DMS 273 (cell line): ENCODE measurements at regions not wholly inside any gene's neighbourhood (a gene's known extent, or its start where the extent isn't known, plus 50 kb on each side); places are given as distances from the start of the nearest gene placed in this dataset.
"Not testable (repeated sequence)": the region's sequence is repeated elsewhere in the genome, so short reads cannot be mapped to it uniquely, and the experiment has no call there.

Source experiments
- DNase-seq: peaks from one replicate; lab custom pipeline; 2025; ENCODE audit not compliant: unreplicated experiment; lab: John Stamatoyannopoulos, UW

DNA sequence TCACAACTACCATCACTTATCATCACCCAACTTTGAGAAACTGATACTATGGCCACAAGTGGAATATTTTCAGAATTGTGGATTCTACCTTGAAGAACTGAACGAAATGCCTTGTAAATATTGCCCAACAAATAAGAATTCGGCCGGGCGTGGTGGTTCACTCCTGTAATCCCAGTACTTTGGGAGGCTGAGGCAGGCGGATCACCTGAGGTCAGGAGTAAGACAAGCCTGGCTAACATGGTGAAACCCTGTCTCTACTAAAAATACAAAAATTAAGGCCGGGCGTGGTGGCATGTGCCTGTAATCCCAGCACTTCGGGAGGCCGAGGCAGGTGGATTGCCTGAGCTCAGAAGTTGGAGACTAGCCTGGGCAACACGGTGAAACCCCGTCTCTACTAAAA lies 862.7 kb downstream of the ZPLD1 start:
- not testable (repeated sequence) for DNase-seq

DNA sequence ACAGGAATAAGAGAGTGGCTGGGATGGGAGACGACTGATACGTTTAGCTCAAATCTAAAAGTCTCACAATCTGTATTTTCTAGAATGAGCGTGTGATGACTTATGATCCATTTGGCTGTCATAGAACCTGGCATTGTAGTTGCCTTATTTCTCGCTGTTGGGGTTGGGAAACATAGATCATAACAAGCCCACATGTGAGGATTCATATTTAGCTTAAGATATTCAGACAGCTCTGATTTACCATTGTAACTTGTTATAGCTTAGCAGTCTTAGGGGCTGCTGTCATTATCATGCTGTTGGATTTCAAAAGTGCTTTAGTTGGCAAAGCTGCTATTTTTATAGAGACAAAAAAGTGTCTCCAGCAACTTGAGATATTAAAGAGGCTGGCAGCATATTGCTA lies 871.3 kb downstream of the ZPLD1 start:
- DNase-seq, result no peak

DNA sequence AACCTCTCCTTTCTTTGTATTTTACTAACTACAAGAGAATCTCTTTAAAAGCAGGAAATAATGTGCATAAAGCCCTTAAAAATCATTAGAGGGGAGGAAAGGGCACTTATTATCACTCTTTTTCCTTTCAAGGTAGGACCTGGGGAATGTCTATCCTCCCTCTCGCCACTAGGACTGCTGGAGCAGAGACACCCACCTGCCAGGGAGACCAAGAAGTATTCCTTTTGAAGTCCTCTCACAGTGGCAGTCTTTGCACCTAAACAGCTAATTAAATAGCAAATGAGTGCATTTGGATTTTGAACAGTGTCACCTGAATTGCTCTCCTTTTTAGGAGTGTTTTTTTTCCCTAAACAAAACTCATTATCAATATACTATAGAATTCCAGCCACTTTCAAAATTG lies 874.1 kb downstream of the ZPLD1 start:
- no peak for DNase-seq

DNA sequence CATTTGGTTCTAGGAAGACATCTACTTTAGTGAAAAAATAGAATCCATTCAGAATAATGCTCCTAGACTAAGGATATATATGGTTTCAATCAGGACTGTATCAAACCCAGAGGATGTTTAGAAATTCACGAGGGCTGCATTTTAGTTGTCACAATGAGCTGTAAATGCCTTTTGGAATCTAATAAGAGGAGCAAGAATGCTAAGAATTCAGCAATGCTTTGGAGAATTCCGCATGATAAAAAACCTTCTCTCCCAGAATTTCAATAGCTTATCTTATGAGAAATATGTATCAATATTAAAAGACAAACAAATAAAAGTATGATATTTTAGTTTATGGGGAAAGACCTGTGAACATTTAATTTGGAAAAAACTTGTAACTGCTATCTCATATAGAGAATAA lies 885.1 kb downstream of the ZPLD1 start:
- no peak for DNase-seq

DNA sequence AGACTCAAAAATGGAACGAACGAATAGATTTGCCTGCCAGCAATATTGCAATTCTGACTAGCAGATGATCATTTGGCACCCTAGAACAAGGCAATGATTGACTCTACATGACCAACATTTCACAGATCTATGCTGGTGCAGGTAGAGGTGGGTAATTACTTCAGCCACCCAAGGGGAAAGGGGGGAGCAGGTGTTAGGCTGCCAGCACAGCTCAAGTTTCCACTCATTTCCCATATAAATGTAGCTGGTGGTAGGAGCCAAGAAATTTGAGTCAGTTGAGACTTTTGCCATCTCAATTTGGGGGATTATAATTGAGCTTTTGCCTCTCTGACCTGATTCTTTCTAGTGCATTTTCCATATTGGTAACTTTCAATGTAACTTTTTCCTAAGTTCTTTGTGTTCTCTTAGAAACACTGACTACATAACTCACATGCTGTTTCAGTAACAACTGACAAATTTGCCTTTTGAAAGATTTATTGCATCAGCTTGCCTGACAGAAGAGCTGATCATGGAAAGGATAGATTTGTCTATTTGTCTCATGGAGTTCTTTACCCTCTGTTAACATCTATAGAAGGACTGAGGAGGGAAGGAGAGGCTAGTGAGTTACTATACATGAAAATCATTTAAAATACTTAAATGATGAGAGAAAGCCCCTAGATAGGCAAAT lies 902.5 kb downstream of the ZPLD1 start:
- DNase-seq, result no peak

DNA sequence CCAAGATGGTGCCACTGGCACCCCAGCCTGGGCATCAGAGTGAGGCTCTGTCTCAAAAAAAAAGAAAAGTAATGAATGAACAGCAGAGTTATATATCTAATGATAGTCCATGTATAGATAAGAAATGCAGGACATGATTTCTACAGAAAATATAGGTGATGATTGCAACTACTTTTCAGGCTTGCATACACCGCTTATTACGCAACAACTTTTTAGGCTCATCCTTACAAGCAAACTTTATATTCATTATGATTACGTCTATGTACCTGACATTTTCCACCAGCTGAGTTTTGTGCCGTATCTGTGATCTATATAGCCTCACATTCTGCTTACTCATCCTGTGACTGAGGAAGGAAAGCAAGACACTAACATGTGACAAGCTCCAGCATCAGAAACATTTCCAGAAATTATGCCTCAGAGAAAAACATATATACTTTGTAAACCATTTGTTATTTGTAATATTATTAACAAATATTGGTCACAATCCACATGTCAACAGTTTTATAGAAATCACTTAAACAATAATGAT lies 906.3 kb downstream of the ZPLD1 start:
- no peak for DNase-seq

DNA sequence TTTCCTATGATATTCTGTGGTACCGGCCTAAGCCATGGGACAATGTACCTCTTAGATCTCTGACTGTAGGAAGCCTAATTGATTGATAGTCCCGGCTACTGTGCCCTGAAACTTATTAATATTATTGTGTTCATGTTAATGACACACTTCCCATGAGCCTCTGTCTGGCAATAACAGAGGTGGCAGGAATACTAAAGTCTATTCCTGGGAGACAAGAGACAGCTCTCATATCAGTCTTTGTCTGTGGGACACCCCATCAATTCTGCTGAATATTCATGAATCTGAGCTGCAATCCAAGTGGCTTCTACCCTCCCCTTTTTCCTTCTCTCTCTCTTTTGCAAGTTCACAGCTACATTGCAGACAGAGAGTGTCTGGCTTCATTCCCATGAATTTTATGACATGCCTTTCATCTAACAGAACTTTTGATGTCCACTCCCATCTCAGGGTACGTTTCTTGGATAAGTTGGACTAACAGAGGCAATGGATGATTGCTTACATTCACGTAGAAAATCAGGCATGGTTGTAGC lies 907.5 kb downstream of the ZPLD1 start:
- no peak for DNase-seq

DNA sequence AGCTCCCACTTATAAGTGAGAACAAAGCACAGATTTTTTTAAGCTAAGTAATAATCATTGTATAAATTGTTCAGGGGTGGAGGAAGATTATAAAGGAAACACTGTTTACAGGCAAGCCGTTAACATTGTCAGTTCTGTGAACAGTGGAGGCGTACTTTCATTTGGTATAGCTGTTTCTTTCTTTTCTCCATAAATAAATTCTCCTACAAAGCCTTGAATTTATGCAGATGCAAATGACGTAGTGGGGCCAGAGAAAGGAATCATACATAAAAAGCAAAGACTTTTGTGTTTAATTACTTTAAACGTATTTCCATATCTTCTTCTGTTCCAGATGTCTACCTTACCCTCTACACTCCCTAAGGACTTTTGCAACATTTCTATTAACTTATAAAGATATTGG lies 914.9 kb downstream of the ZPLD1 start:
- DNase-seq, result no peak

DNA sequence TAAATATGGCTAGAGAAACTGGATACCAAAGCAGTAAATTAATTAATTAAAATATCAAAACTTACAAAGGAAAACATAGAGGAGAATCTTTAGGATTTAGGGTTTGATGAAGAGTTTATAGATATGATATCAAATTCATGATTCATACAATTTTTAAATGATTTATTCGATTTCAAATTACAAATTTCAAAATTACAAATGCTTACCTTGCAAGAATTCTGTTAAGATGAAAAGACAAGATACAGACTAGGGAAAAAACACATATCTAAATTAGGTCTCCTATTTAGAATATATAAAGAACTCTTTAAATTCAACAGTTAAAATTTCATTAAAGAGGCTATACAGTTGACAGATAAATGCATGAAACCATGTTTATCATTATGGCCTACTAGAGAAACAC lies 930.7 kb downstream of the ZPLD1 start:
- no peak for DNase-seq

DNA sequence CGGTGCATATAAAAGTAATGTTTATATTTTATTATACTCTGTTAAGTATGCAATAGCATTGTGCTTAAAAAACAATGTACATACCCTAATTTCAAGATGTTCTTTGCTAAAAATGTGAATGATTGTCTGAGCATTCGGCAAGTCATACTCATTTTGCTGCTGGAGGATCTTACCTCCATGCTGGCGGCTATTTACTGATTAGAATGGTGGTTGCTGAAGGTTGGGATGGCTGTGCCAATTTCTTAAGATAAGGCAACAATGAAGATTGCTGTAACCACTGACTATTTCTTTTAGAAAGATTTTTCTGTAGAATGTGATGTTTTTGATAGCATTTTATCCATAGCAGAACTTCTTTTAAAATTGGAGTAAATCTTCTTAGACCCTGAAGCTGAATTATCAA lies 932.7 kb downstream of the ZPLD1 start:
- DNase-seq, result no peak

DNA sequence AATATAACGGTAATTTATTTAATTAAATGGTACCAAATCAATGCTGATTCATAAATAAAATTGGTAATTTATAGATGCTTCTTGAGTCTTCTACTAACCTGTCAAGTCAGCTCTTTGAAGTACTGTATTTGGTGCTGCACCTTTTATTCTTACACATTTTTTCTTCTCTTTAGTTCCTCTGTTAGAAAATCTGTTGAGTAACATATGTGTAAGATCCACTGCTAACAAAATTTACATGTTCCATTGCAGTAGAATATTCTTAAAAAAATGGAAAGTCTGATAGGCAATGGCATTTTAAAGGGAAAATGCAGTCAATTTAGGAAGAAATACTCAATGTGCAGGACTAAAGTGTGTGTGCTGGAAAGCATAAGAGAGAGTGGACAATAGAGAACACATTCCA lies 936.6 kb downstream of the ZPLD1 start:
- no peak for DNase-seq

DNA sequence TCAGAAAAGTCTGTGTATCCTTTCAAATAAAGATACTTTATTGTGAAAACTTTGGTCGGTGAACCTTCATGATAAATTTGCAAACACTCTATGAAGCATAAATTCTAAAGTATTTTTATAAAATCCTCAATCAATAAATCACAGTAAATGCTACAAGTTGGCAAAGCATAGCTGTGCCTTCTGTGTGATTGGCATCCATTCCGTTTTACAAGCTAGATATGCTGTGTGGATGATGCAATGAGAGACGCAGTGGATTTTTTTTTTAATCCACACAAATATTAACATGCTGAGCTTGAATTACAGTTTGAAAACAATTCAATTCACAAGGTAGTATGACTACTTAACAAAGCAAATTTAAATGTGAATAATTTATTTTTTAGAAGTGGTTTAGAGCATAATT lies 937.2 kb downstream of the ZPLD1 start:
- no peak for DNase-seq

DNA sequence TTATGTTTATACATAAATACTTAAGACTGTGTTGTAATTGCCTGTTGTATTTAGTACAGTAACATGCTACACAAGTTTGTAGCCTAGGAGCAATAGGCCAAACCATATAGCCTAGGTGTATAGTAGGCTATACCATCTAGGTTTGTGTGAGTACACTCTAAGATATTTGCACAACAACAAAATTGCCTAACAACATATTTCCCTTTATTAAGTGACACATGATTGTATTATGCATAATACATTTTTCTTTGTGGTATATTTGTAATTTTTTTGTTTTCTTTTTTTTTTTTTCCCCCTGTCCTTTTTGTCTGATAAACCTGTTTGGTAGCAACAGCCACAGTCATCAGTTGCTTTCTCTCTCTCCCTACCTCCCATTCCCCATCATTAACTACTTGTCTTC lies 945.6 kb downstream of the ZPLD1 start:
- no peak for DNase-seq

DNA sequence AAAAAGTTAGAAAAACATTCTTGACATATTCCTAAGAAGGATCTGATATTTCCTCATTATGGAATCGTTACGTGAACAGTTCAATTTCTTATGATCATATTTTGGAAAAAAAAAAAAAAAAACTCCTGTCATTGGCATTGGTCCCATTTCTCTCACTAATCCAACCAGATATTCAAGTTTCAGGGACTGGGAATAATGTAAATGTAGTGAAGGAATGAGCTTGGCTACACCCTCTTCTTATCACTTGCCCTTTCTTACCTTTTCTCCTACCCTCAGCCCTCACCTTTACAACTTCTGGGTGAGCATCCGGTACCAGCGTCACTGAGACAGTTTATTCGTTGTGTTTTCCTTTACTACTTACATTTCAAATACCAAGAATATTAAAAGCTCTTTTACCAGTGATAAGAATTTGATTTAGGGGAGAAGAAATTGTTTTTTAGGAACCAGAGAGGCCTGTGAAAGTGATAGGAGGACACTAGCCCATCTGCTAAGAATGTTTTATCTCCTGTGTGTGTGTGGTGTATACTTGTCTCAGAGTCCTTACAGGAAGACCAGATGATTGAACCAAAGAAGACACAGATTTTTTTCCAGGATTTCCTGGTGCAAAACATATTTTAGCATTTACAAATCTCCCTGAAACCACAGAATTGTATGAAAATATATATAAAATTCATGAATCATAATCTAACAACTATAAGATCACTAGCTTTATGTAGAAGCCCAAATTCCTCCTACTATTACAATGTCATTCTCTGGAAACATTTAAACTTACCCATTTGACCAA lies 946.7 kb downstream of the ZPLD1 start:
- DNase-seq, result no peak

DNA sequence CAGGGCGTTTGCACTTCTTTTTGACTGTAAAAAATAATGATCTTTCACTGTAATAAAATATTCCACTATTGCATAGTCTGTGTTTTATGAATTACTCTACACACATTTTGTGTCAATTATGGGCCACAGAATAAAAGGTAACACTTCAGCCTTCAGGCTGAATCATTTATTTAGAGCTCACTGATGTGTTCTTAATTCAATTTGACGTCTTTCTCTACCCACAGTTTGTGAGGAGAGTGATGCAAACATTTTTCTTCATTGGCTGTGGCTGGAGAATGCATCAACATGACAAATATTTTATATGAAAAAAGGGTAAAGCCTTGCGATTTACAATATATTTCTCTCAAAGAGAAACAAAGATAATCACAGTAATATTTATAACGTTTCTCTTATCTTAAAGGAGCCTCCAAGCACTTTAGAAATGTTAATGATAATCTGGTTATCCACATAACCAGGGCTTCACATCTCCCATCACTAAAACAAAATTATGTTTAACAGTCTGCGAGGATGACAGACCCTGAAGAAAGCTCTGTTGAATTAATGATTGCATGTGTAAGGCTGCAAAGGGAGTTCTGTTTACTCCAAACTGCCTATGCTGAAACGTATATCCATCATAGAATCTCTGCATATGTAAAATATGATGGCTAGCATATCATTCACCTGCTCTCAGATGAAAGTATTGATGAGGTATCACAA lies 951.3 kb downstream of the ZPLD1 start:
- DNase-seq, result no peak

DNA sequence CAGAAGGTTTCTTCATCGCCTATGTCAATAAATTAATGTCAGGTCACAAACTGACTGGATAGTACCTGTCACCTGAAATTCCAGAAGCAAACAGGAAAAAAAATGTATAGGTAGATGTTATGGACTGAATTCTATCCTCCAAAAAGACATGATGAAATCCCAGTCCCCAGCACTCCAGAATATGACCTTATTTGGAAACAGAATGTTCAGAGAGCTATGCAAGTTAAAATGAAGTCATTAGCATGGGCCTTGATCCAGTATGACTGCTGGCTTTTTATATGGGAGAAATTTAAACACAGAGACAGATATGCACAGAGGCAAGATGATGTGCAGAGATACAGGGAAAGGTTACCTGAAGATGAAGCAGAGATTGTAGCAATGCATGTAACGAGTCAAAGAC lies 953.4 kb downstream of the ZPLD1 start:
- DNase-seq, result no peak

DNA sequence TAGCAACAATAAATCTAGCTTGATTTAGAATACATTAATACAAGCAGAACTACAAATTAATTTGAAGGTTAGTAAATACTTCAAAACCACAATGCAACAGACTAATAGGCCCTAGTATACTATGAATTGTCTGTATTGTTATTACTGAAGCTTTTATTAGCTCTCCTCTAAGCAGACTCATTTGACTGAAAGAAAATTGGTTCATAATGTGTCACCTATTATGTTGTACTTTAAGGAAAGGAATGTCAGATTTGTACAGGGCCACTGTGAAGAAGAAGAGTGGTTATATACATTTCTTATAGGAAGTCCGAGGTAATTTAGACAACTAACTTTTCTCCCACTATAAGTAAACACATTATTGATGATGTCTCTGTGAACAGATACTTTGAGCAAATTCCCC lies 954.5 kb downstream of the ZPLD1 start:
- DNase-seq, result no peak

DNA sequence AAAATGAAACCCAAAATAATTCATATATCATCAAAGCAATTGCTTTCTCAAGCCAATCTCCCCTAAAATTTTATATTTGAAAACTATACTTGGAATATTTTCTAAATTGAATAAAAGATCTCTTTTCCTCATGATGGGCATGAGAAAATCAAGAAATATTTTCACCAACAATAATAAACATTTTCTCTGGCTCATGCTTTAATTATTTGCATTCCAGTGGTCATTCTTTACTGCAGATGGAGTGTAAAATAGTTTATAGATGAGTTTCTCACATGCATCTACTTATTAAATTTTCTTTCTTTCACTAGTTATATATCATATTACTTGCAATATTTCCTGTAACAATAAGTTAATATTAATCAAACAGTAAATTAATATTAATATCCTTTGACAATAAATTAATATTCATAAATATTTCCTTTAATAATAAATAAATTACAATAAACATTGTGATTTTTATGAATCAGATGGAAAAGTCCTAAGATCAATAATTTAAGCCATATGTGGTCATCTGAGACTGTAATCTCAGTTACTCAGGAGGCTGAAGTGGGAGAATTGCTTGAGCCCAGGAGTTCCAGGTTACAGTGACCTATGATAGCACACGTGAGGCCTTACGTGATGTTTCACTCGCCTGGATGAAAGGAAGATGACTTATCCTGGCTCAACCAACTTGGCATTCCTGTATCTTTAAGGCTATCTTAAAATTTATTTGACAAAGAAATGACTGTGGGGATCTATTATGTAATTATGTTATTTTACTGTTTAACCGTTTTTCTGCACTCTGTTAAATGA lies 958.8 kb downstream of the ZPLD1 start:
- no peak for DNase-seq

DNA sequence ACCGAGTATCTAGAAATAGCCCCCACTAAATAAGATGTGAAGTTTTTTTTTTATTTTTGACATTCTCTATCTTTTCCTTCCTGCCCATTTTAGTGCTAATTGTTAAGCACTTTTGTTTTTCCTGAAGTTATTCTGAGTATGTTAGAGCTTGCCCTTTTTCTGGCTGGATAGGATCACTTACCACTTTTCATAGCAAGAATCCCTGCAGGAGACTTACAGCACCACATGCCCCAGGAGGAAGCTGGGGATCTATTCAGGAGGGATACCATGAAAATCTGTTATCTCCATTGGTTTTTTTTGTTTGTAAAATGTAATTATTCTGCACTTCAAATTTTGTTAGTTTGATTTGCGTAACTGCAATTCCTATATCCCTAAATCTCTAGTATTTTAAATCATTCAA lies 968.4 kb downstream of the ZPLD1 start:
- no peak for DNase-seq

DNA sequence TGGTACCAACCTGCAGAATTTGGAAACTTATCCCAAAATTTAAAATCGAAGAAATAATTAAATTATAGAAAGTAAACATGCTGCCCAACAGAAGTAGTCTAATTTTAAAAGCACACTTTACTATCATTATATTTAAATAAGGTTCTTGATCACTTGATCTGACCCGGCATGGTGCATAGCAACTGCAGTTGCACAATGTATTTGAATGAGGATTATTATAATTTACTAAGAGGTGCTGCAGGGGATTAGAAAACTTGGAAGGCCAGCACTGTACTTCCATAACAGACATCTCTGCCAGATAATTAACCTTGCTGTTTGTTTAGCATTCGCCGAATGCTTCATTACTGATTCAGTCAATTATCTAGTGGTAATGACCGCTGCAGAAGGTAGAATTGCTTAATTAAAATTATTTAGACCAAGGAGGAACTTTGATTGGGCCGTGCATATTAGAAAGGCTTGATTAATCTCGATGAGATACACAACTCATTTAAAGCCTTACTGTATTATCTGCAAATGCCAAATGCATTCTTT lies 971.6 kb downstream of the ZPLD1 start:
- no peak for DNase-seq

DNA sequence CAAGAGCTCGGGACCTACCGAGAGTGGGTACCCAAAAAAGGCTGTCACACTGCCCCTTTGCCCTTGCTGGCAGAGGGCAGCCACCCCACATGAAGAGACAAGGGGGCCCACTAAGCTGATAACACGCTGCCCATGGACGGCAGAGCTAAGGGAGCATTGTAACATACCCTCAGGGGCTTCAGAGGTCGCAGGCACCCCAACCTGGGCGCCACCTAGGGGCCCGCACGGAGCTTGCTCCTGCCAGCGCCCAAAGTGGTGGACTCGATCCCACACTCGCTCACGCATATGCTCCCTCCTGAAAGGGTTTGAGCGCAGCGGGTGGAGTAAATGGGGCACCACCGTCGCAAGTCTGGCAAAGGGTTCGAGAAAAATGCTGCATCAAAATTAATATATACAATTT lies 975.4 kb downstream of the ZPLD1 start:
- no peak for DNase-seq
